IMR-90 (cell line): ENCODE measurements at regions not wholly inside any gene's neighbourhood (a gene's known extent, or its start where the extent isn't known, plus 50 kb on each side); places are given as distances from the start of the nearest gene placed in this dataset.

Source experiments
- ATAC-seq: fragments of 200-7000 bp; cut with Tn5 transposase; 2 replicates; pipeline ENCODE4 v1.9.1; 2020; ENCODE audit warnings: low read depth, mild to moderate bottlenecking, moderate library complexity
- BruUV-seq: library from RNA; stranded (reverse); fragments of 400-500 nt; replicated peaks from 2 replicates; lab custom pipeline; 2021; lab: Mats Ljungman, UMichigan
- CTCF ChIA-PET: fragments of 300-600 bp; formaldehyde crosslinking; extraction: SDS; loops from one replicate; lab custom pipeline; 2021; ENCODE audit warnings: antibody characterized with exemption; lab: Yijun Ruan, JAX
- POLR2A ChIA-PET: fragments of 300-600 bp; sonication (Branson Sonifier 250); formaldehyde crosslinking; loops from one replicate; lab custom pipeline; 2022; ENCODE audit warnings: antibody characterized with exemption; ENCODE audit not compliant: unreplicated experiment; lab: Charles Lee
- DNase-seq: peaks from one replicate; pipeline ENCODE4 v3.0.0; 2013
- H2AFZ ChIP-seq: replicated peaks from 2 replicates; pipeline ENCODE3; 2013; ENCODE audit warnings: low read length, mild to moderate bottlenecking; ENCODE audit not compliant: poor library complexity
- H2AK5ac ChIP-seq: 2 replicates; pipeline ENCODE4 v1.6.1; 2013; ENCODE audit warnings: low read depth, low read length, inconsistent platforms
- H2AK9ac ChIP-seq: replicated peaks from 2 replicates; pipeline ENCODE3; 2013; ENCODE audit warnings: mild to moderate bottlenecking, low read depth, low read length, moderate library complexity; ENCODE audit not compliant: poor library complexity
- H2BK120ac ChIP-seq: 2 replicates; pipeline ENCODE4 v1.6.1; 2013; ENCODE audit warnings: low read depth, low read length, inconsistent platforms
- H2BK15ac ChIP-seq: 3 replicates; pipeline ENCODE4 v1.6.1; 2013; ENCODE audit warnings: low read depth, low read length, inconsistent platforms
- H2BK20ac ChIP-seq: 2 replicates; pipeline ENCODE4 v1.6.1; 2013; ENCODE audit warnings: low read depth, mild to moderate bottlenecking, inconsistent platforms, low read length, moderate library complexity
- H2BK5ac ChIP-seq: 2 replicates; pipeline ENCODE4 v1.6.1; 2013; ENCODE audit warnings: mild to moderate bottlenecking, low read depth, low read length, inconsistent platforms; ENCODE audit not compliant: poor library complexity, severe bottlenecking
- H3K14ac ChIP-seq: replicated peaks from 2 replicates; pipeline ENCODE4 v1.6.1; 2013; ENCODE audit warnings: low read depth, low read length, inconsistent platforms
- H3K18ac ChIP-seq: 2 replicates; pipeline ENCODE4 v1.6.1; 2013; ENCODE audit warnings: low read depth, low read length, control low read depth
- H3K23ac ChIP-seq: 2 replicates; pipeline ENCODE4 v1.6.1; 2013; ENCODE audit warnings: low read depth, low read length, inconsistent platforms
- H3K27ac ChIP-seq: 2 replicates; pipeline ENCODE4 v1.5.1; 2013; ENCODE audit warnings: mild to moderate bottlenecking, control low read depth, low read length; ENCODE audit not compliant: insufficient read depth
- H3K27me3 ChIP-seq: 2 replicates; pipeline ENCODE4 v1.6.1; 2013; ENCODE audit warnings: low read length; ENCODE audit not compliant: control insufficient read depth, insufficient read depth
- H3K36me3 ChIP-seq: 2 replicates; pipeline ENCODE4 v1.6.1; 2013; ENCODE audit warnings: low read length, mixed read lengths; ENCODE audit not compliant: control insufficient read depth, insufficient read depth
- H3K4ac ChIP-seq: 2 replicates; pipeline ENCODE4 v1.6.1; 2013; ENCODE audit warnings: low read depth, low read length, inconsistent platforms
- H3K4me1 ChIP-seq: 2 replicates; pipeline ENCODE4 v1.6.1; 2013; ENCODE audit warnings: low read length, mixed read lengths; ENCODE audit not compliant: control insufficient read depth, insufficient read depth
- H3K4me2 ChIP-seq: 2 replicates; pipeline ENCODE4 v1.6.1; 2013; ENCODE audit warnings: low read depth, mild to moderate bottlenecking, control low read depth, low read length, moderate library complexity
- H3K4me3 ChIP-seq: 2 replicates; pipeline ENCODE4 v1.5.1; 2013; ENCODE audit warnings: low read depth, mild to moderate bottlenecking, control low read depth, low read length, moderate library complexity; ENCODE audit not compliant: insufficient read depth
- H3K56ac ChIP-seq: 2 replicates; pipeline ENCODE4 v1.6.1; 2013; ENCODE audit warnings: low read length, inconsistent platforms; ENCODE audit not compliant: insufficient read depth; ENCODE audit errors: extremely low read depth
- H3K79me1 ChIP-seq, 2 experiments: 2 replicates each; pipeline ENCODE4 v1.6.1; 2013; ENCODE audit warnings: low read length in 2 of 2, inconsistent platforms in 1 of 2, low read depth in 1 of 2
- H3K9ac ChIP-seq: 2 replicates; pipeline ENCODE4 v1.6.1; 2013; ENCODE audit warnings: low read depth, low read length, control low read depth
- H3K9me1 ChIP-seq: 2 replicates; pipeline ENCODE4 v1.6.1; 2013; ENCODE audit warnings: low read length, inconsistent platforms; ENCODE audit not compliant: insufficient read depth
- H3K9me3 ChIP-seq: 2 replicates; pipeline ENCODE4 v1.6.1; 2013; ENCODE audit warnings: low read length; ENCODE audit not compliant: control insufficient read depth, insufficient read depth
- H4K20me1 ChIP-seq: 2 replicates; pipeline ENCODE4 v1.6.1; 2013; ENCODE audit warnings: low read length, inconsistent platforms; ENCODE audit not compliant: insufficient read depth
- H4K5ac ChIP-seq: 2 replicates; pipeline ENCODE4 v1.6.1; 2013; ENCODE audit warnings: mild to moderate bottlenecking, low read depth, low read length, control low read depth
- H4K8ac ChIP-seq, 2 experiments: 2 replicates each; pipeline ENCODE4 v1.6.1; 2013; ENCODE audit warnings: low read depth in 2 of 2, low read length in 2 of 2, control low read depth in 1 of 2, inconsistent platforms in 1 of 2
- H4K91ac ChIP-seq: 2 replicates; pipeline ENCODE4 v1.6.1; 2013; ENCODE audit warnings: low read depth, low read length, inconsistent platforms; ENCODE audit not compliant: insufficient read depth
- FOS ChIP-seq: fragments of 150-350 bp; IDR thresholded peaks from 2 replicates; pipeline ENCODE4 v1.6.1; 2016; ENCODE audit warnings: low read depth, low read length
- RCOR1 ChIP-seq: IDR thresholded peaks from 2 replicates; pipeline ENCODE4 v1.6.1; 2012; ENCODE audit warnings: mild to moderate bottlenecking, low read length, improper control_type of control experiment; ENCODE audit not compliant: insufficient replicate concordance
- SMC3 ChIP-seq: fragments of 150-350 bp; IDR thresholded peaks from 2 replicates; pipeline ENCODE4 v1.6.1; 2016; ENCODE audit warnings: low read depth, mild to moderate bottlenecking, antibody characterized with exemption, low read length, moderate library complexity
- WGBS, 2 experiments: methylation state at CpG; one replicate each; pipeline versions ENCODE4 v1.1.5 to v1.1.7; 2013; ENCODE audit warnings: missing lambda C conversion rate in 2 of 2; ENCODE audit not compliant: insufficient read length in 1 of 2; ENCODE audit errors: extremely low coverage in 2 of 2; 5-methylcytosine and 5-hydroxymethylcytosine counted together
- dilution Hi-C: fragments of 300-500 bp; cut with HindIII; formaldehyde crosslinking; loops from one replicate; pipeline ENCODE4 v1.14.3; 2018; ENCODE audit warnings: low sequenced_read_pairs; ENCODE audit not compliant: unreplicated experiment
- in situ Hi-C: fragments of 300-500 bp; cut with MboI; formaldehyde crosslinking; loops from 3 replicates; pipeline ENCODE4 v1.14.3; 2019; ENCODE audit warnings: low sequenced_read_pairs, inconsistent platforms, mixed read lengths
- intact Hi-C: fragments of 100-400 bp; cut with micrococcal nuclease; formaldehyde crosslinking; loops from 2 replicates; pipeline ENCODE4 v1.10.0; 2022

DNA sequence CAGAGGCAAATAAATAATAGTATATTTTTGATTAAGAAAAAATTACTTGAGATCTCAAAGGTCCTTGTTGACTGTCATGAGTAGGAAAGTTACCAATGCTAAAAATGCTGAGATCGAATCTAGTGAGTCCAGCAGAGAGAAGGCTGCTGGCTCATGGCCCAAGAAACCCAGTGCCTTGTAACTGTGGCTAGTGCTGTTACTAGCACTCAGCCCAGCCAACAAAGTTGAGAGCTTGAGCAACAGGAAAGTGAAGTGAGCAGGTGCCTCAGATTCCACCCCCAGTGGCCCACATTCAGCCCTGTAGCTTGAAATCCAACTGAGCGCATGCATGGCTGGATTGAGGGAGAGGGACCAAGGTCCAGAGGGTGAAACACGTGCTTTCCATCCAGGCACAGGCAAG, 398.2 kb downstream of the SHANK2 start:
- Histone ChIP-seq H3K27ac (no peak overlapping the region), H2AFZ (no peak overlapping the region), H2BK5ac (no peak overlapping the region), H3K23ac (no peak overlapping the region), H4K20me1 (no peaks in the 10 kb centered on the region; the same call in 1 of the 2 replicates), H2BK120ac (no peak overlapping the region), H3K9ac (no peak overlapping the region), H4K8ac (no peak overlapping the region), H3K56ac (no peak overlapping the region), H3K36me3 (no peaks in the 10 kb centered on the region; the same call in 1 of the 2 replicates), H3K9me1 (no peaks in the 10 kb centered on the region), H3K9me3 (peaks cover 3% of the 10 kb centered on the region), H3K14ac (no peak overlapping the region), H4K5ac (no peak overlapping the region), H2AK5ac (no peak overlapping the region), H3K79me1 (no peaks in the 10 kb centered on the region), H2BK15ac (no peak overlapping the region), H3K4me2 (no peak overlapping the region), H3K4me3 (no peak overlapping the region), H2BK20ac (no peak overlapping the region), H3K4ac (no peak overlapping the region), H3K18ac (no peak overlapping the region), H2AK9ac (no peak overlapping the region), H4K91ac (no peak overlapping the region), H3K4me1 (no peaks in the 10 kb centered on the region), H3K27me3 (no peaks in the 10 kb centered on the region; the same call in 1 of the 2 replicates)
- TF ChIP-seq SMC3 (no peak), RCOR1 (no peak), FOS (no peak)
- intact Hi-C loops (no loop called here), in situ Hi-C loops (no loop called here), dilution Hi-C loops (no loop called here)
- ChIA-PET POLR2A (no interaction called here), CTCF (no interaction called here)
- DNase-seq (no peak), ATAC-seq (no peak)
- BruUV-seq, result no TSS peak
- no CpG with 5 or more reads among the region's 3 CpGs for WGBS, 2 experiments
